Immature natural killer cell (primary cell): ENCODE measurements at regions not wholly inside any gene's neighbourhood (a gene's known extent, or its start where the extent isn't known, plus 50 kb on each side); places are given as distances from the start of the nearest gene placed in this dataset.

Experiments used
- DNase-seq, 3 donors: peaks; one replicate each; pipeline ENCODE4 v3.0.0; 2022; ENCODE audit warnings: mixed read lengths in 1 of 3
- H3K27ac Mint-ChIP-seq, 6 donors: one replicate each; pipeline ENCODE4 v1.8.0; 2020; ENCODE audit warnings: mixed read lengths in 6 of 6, mild to moderate bottlenecking in 5 of 6, inconsistent platforms in 4 of 6, moderate library complexity in 3 of 6
- H3K27me3 Mint-ChIP-seq, 3 donors: one replicate each; pipeline ENCODE4 v1.8.0; 2020 to 2021; ENCODE audit warnings: low read depth in 3 of 3, mild to moderate bottlenecking in 3 of 3, mixed read lengths in 3 of 3, moderate library complexity in 3 of 3, inconsistent platforms in 1 of 3
- H3K36me3 Mint-ChIP-seq, 3 donors: one replicate each; pipeline ENCODE4 v1.8.0; 2020; ENCODE audit warnings: mixed read lengths in 3 of 3, inconsistent platforms in 2 of 3, mild to moderate bottlenecking in 2 of 3
- H3K4me1 Mint-ChIP-seq, 2 donors: one replicate each; pipeline ENCODE4 v1.8.0; 2020; ENCODE audit warnings: inconsistent platforms in 2 of 2, mild to moderate bottlenecking in 2 of 2, mixed read lengths in 2 of 2, moderate library complexity in 1 of 2
- H3K4me3 Mint-ChIP-seq, 5 donors: one replicate each; pipeline ENCODE4 v1.8.0; 2020; ENCODE audit warnings: mild to moderate bottlenecking in 5 of 5, mixed read lengths in 5 of 5, inconsistent platforms in 3 of 5, moderate library complexity in 3 of 5
- H3K9me3 Mint-ChIP-seq, 6 donors: one replicate each; pipeline ENCODE4 v1.8.0; 2020; ENCODE audit warnings: mild to moderate bottlenecking in 6 of 6, mixed read lengths in 6 of 6, inconsistent platforms in 4 of 6, moderate library complexity in 3 of 6

GRCh38 chr6:167525774-167526173 is 200.9 kb downstream of the TTLL2 start:
- no peaks in the 10 kb centered on the region for H3K4me1 Mint-ChIP-seq
- H3K4me3 Mint-ChIP-seq, result no peak overlapping the region
- H3K36me3 Mint-ChIP-seq, result no peaks in the 10 kb centered on the region
- no peak for DNase-seq
- H3K27me3 Mint-ChIP-seq, result peaks cover 0 to 8% (median 2%) of the 10 kb centered on the region in 3 donors
- H3K9me3 Mint-ChIP-seq, result no peaks in the 10 kb centered on the region
- no peak overlapping the region for H3K27ac Mint-ChIP-seq

GRCh38 chr6:167526465-167527368 is 201.8 kb downstream of the TTLL2 start:
- Mint-ChIP-seq H3K27me3 (peaks cover 3 to 8% (median 3%) of the 10 kb centered on the region in 3 donors), H3K27ac (no peak overlapping the region), H3K9me3 (no peaks in the 10 kb centered on the region), H3K36me3 (no peaks in the 10 kb centered on the region), H3K4me1 (no peaks in the 10 kb centered on the region), H3K4me3 (no peak overlapping the region)
- no peak for DNase-seq

GRCh38 chr6:167528239-167528638 is 203.4 kb downstream of the TTLL2 start:
- DNase-seq, result no peak
- no peak overlapping the region for H3K4me3 Mint-ChIP-seq
- no peaks in the 10 kb centered on the region for H3K4me1 Mint-ChIP-seq
- no peak overlapping the region for H3K27ac Mint-ChIP-seq
- no peaks in the 10 kb centered on the region for H3K9me3 Mint-ChIP-seq
- H3K27me3 Mint-ChIP-seq, result peaks cover 3 to 8% (median 6%) of the 10 kb centered on the region in 3 donors
- H3K36me3 Mint-ChIP-seq, result no peaks in the 10 kb centered on the region

GRCh38 chr6:167528976-167529375 is 204.1 kb downstream of the TTLL2 start:
- H3K4me1 Mint-ChIP-seq, result no peaks in the 10 kb centered on the region
- no peaks in the 10 kb centered on the region for H3K36me3 Mint-ChIP-seq
- H3K27me3 Mint-ChIP-seq, result peaks cover 3 to 8% (median 6%) of the 10 kb centered on the region in 3 donors
- no peak for DNase-seq
- H3K4me3 Mint-ChIP-seq, result no peak overlapping the region
- no peaks in the 10 kb centered on the region for H3K9me3 Mint-ChIP-seq
- H3K27ac Mint-ChIP-seq, result no peak overlapping the region

GRCh38 chr6:167529444-167530335 is 204.8 kb downstream of the TTLL2 start:
- no peak overlapping the region for H3K4me3 Mint-ChIP-seq
- no peaks in the 10 kb centered on the region for H3K36me3 Mint-ChIP-seq
- no peaks in the 10 kb centered on the region for H3K9me3 Mint-ChIP-seq
- H3K27ac Mint-ChIP-seq, result no peak overlapping the region
- peaks cover 3 to 8% (median 6%) of the 10 kb centered on the region in 3 donors for H3K27me3 Mint-ChIP-seq
- DNase-seq, result no peak
- no peaks in the 10 kb centered on the region for H3K4me1 Mint-ChIP-seq

- Mint-ChIP-seq H3K4me3 (no peak overlapping the region), H3K9me3 (no peaks in the 10 kb centered on the region), H3K36me3 (no peaks in the 10 kb centered on the region), H3K27ac (no peak overlapping the region), H3K4me1 (no peaks in the 10 kb centered on the region), H3K27me3 (peaks cover 3 to 11% (median 6%) of the 10 kb centered on the region in 3 donors)
- DNase-seq, result no peak
These were observed 206.1 kb downstream of the TTLL2 start for GRCh38 chr6:167530951-167531350.

GRCh38 chr6:167532410-167533288 is 207.8 kb downstream of the TTLL2 start:
- no peaks in the 10 kb centered on the region for H3K9me3 Mint-ChIP-seq
- no peak overlapping the region for H3K4me3 Mint-ChIP-seq
- H3K36me3 Mint-ChIP-seq, result no peaks in the 10 kb centered on the region
- H3K27me3 Mint-ChIP-seq, result peaks cover 3 to 8% (median 6%) of the 10 kb centered on the region in 3 donors
- H3K4me1 Mint-ChIP-seq, result no peaks in the 10 kb centered on the region
- DNase-seq, result no peak
- H3K27ac Mint-ChIP-seq, result no peak overlapping the region

- no peak for DNase-seq
These were observed 209.0 kb downstream of the TTLL2 start for GRCh38 chr6:167533851-167534250.

GRCh38 chr6:167537816-167538215 is 212.9 kb downstream of the TTLL2 start:
- DNase-seq, result no peak
- H3K4me1 Mint-ChIP-seq, result no peaks in the 10 kb centered on the region
- H3K27me3 Mint-ChIP-seq, result peaks cover 2 to 20% (median 4%) of the 10 kb centered on the region in 3 donors
- no peaks in the 10 kb centered on the region for H3K9me3 Mint-ChIP-seq
- no peak overlapping the region for H3K27ac Mint-ChIP-seq
- H3K4me3 Mint-ChIP-seq, result no peak overlapping the region
- H3K36me3 Mint-ChIP-seq, result no peaks in the 10 kb centered on the region

More at GRCh38 chr6:167533851-167534250, 209.0 kb downstream of the TTLL2 start:
- Mint-ChIP-seq H3K36me3 (no peaks in the 10 kb centered on the region), H3K27ac (no peak overlapping the region), H3K4me3 (no peak overlapping the region), H3K4me1 (no peaks in the 10 kb centered on the region), H3K27me3 (peaks cover 6 to 10% (median 7%) of the 10 kb centered on the region in 3 donors), H3K9me3 (no peaks in the 10 kb centered on the region)

- H3K4me3 Mint-ChIP-seq, result no peak overlapping the region
- no peaks in the 10 kb centered on the region for H3K4me1 Mint-ChIP-seq
- no peaks in the 10 kb centered on the region for H3K9me3 Mint-ChIP-seq
- H3K27ac Mint-ChIP-seq, result no peak overlapping the region
- no peak for DNase-seq
- H3K27me3 Mint-ChIP-seq, result peaks cover 0 to 20% (median 4%) of the 10 kb centered on the region in 3 donors
- H3K36me3 Mint-ChIP-seq, result no peaks in the 10 kb centered on the region
These were observed 213.9 kb downstream of the TTLL2 start for GRCh38 chr6:167538746-167539145.

GRCh38 chr6:167540796-167541195 is 215.9 kb downstream of the TTLL2 start:
- DNase-seq, result no peak
- Mint-ChIP-seq H3K36me3 (no peaks in the 10 kb centered on the region), H3K27ac (no peak overlapping the region), H3K27me3 (peaks cover 0 to 19% (median 4%) of the 10 kb centered on the region in 3 donors), H3K9me3 (no peaks in the 10 kb centered on the region), H3K4me3 (no peak overlapping the region), H3K4me1 (no peaks in the 10 kb centered on the region)

GRCh38 chr6:167541544-167541943 is 216.7 kb downstream of the TTLL2 start:
- no peak overlapping the region for H3K4me3 Mint-ChIP-seq
- no peak overlapping the region for H3K27ac Mint-ChIP-seq
- DNase-seq, result no peak
- no peaks in the 10 kb centered on the region for H3K4me1 Mint-ChIP-seq
- H3K36me3 Mint-ChIP-seq, result no peaks in the 10 kb centered on the region
- H3K27me3 Mint-ChIP-seq, result peaks cover 0 to 17% (median 4%) of the 10 kb centered on the region in 3 donors
- H3K9me3 Mint-ChIP-seq, result no peaks in the 10 kb centered on the region
